ENCODE measurements at regions not wholly inside any gene's neighbourhood (a gene's known extent, or its start where the extent isn't known, plus 50 kb on each side); places are given as distances from the start of the nearest gene placed in this dataset.

- TF ChIP-seq POLR2A (IDR thresholded peaks at IDR 0.05; ENCODE audit: low read depth, low read length) (no peak), TAF1 (IDR thresholded peaks at IDR 0.05; ENCODE audit: low read depth, low read length) (no peak)
- FAIRE-seq, result no peak
- DNase-seq (ENCODE audit: insufficient read length, low spot score), result no peak
These were observed 252.3 kb upstream of the WDFY3 start for GRCh38 chr4:85218756-85219155.

GRCh38 chr4:85221606-85222005 is 253.3 kb upstream of the ARHGAP24 start:
- no peak for FAIRE-seq

GRCh38 chr4:85222561-85222960 is 252.4 kb upstream of the ARHGAP24 start:
- FAIRE-seq, result no peak
- DNase-seq (ENCODE audit: insufficient read length, low spot score), result no peak

More at GRCh38 chr4:85221606-85222005, 253.3 kb upstream of the ARHGAP24 start:
- TF ChIP-seq POLR2AphosphoS5 (IDR thresholded peaks at IDR 0.05; ENCODE audit: low read depth, low read length) (no peak), POLR2A (IDR thresholded peaks at IDR 0.05; ENCODE audit: low read depth, low read length) (no peak), TAF1 (IDR thresholded peaks at IDR 0.05; ENCODE audit: low read depth, low read length) (no peak), POU2F2 (IDR thresholded peaks at IDR 0.05; ENCODE audit: low read depth, low read length) (no peak), PAX5 (IDR thresholded peaks at IDR 0.05; ENCODE audit: insufficient read depth, low read length, severe bottlenecking) (no peak), SPI1 (IDR thresholded peaks at IDR 0.05; ENCODE audit: low read depth, low read length) (no peak)
- no peak for DNase-seq (ENCODE audit: insufficient read length, low spot score)

GRCh38 chr4:85228264-85228663 is 246.7 kb upstream of the ARHGAP24 start:
- FAIRE-seq (no peak), DNase-seq (ENCODE audit: insufficient read length, low spot score) (no peak)
- TF ChIP-seq PAX5 (IDR thresholded peaks at IDR 0.05; ENCODE audit: insufficient read depth, low read length, severe bottlenecking) (no peak), POLR2A (IDR thresholded peaks at IDR 0.05; ENCODE audit: low read depth, low read length) (no peak), POU2F2 (IDR thresholded peaks at IDR 0.05; ENCODE audit: low read depth, low read length) (no peak)

More at GRCh38 chr4:85222561-85222960, 252.4 kb upstream of the ARHGAP24 start:
- TF ChIP-seq PAX5 (IDR thresholded peaks at IDR 0.05; ENCODE audit: insufficient read depth, low read length, severe bottlenecking), result no peak
- TF ChIP-seq POU2F2 (IDR thresholded peaks at IDR 0.05; ENCODE audit: low read depth, low read length), result no peak
- no peak for TF ChIP-seq POLR2AphosphoS5 (IDR thresholded peaks at IDR 0.05; ENCODE audit: low read depth, low read length)
- no peak for TF ChIP-seq TAF1 (IDR thresholded peaks at IDR 0.05; ENCODE audit: low read depth, low read length)
- TF ChIP-seq SPI1 (IDR thresholded peaks at IDR 0.05; ENCODE audit: low read depth, low read length), result no peak
- TF ChIP-seq POLR2A (IDR thresholded peaks at IDR 0.05; ENCODE audit: low read depth, low read length), result no peak

GRCh38 chr4:85233516-85233915 is 241.4 kb upstream of the ARHGAP24 start:
- FAIRE-seq, result no peak
- DNase-seq (ENCODE audit: insufficient read length, low spot score), result no peak
- TF ChIP-seq POLR2AphosphoS5 (IDR thresholded peaks at IDR 0.05; ENCODE audit: low read depth, low read length), result no peak
- no peak for TF ChIP-seq SPI1 (IDR thresholded peaks at IDR 0.05; ENCODE audit: low read depth, low read length)
- no peak for TF ChIP-seq POU2F2 (IDR thresholded peaks at IDR 0.05; ENCODE audit: low read depth, low read length)
- TF ChIP-seq PAX5 (IDR thresholded peaks at IDR 0.05; ENCODE audit: insufficient read depth, low read length, severe bottlenecking), result no peak
- no peak for TF ChIP-seq TAF1 (IDR thresholded peaks at IDR 0.05; ENCODE audit: low read depth, low read length)
- no peak for TF ChIP-seq POLR2A (IDR thresholded peaks at IDR 0.05; ENCODE audit: low read depth, low read length)

- no peak for FAIRE-seq
- no peak for DNase-seq (ENCODE audit: insufficient read length, low spot score)
- no peak for TF ChIP-seq TAF1 (IDR thresholded peaks at IDR 0.05; ENCODE audit: low read depth, low read length)
- TF ChIP-seq SPI1 (IDR thresholded peaks at IDR 0.05; ENCODE audit: low read depth, low read length), result no peak
- TF ChIP-seq POU2F2 (IDR thresholded peaks at IDR 0.05; ENCODE audit: low read depth, low read length), result no peak
- no peak for TF ChIP-seq PAX5 (IDR thresholded peaks at IDR 0.05; ENCODE audit: insufficient read depth, low read length, severe bottlenecking)
- no peak for TF ChIP-seq POLR2AphosphoS5 (IDR thresholded peaks at IDR 0.05; ENCODE audit: low read depth, low read length)
- no peak for TF ChIP-seq POLR2A (IDR thresholded peaks at IDR 0.05; ENCODE audit: low read depth, low read length)
These were observed 231.1 kb upstream of the ARHGAP24 start for GRCh38 chr4:85243857-85244256.

GRCh38 chr4:85244638-85245037 is 230.3 kb upstream of the ARHGAP24 start:
- TF ChIP-seq POLR2A (IDR thresholded peaks at IDR 0.05; ENCODE audit: low read depth, low read length) (no peak), PAX5 (IDR thresholded peaks at IDR 0.05; ENCODE audit: insufficient read depth, low read length, severe bottlenecking) (no peak), SPI1 (IDR thresholded peaks at IDR 0.05; ENCODE audit: low read depth, low read length) (no peak), POU2F2 (IDR thresholded peaks at IDR 0.05; ENCODE audit: low read depth, low read length) (no peak), TAF1 (IDR thresholded peaks at IDR 0.05; ENCODE audit: low read depth, low read length) (no peak), POLR2AphosphoS5 (IDR thresholded peaks at IDR 0.05; ENCODE audit: low read depth, low read length) (no peak)
- no peak for FAIRE-seq
- DNase-seq (ENCODE audit: insufficient read length, low spot score), result no peak

- no peak for FAIRE-seq
- TF ChIP-seq PAX5 (IDR thresholded peaks at IDR 0.05; ENCODE audit: insufficient read depth, low read length, severe bottlenecking), result no peak
- no peak for TF ChIP-seq SPI1 (IDR thresholded peaks at IDR 0.05; ENCODE audit: low read depth, low read length)
- TF ChIP-seq POLR2AphosphoS5 (IDR thresholded peaks at IDR 0.05; ENCODE audit: low read depth, low read length), result no peak
- no peak for TF ChIP-seq POU2F2 (IDR thresholded peaks at IDR 0.05; ENCODE audit: low read depth, low read length)
- TF ChIP-seq POLR2A (IDR thresholded peaks at IDR 0.05; ENCODE audit: low read depth, low read length), result no peak
- no peak for TF ChIP-seq TAF1 (IDR thresholded peaks at IDR 0.05; ENCODE audit: low read depth, low read length)
- no peak for DNase-seq (ENCODE audit: insufficient read length, low spot score)
These were observed 228.9 kb upstream of the ARHGAP24 start for GRCh38 chr4:85246055-85246454.

- no peak for FAIRE-seq
- no peak for DNase-seq (ENCODE audit: insufficient read length, low spot score)
- TF ChIP-seq POLR2A (IDR thresholded peaks at IDR 0.05; ENCODE audit: low read depth, low read length) (no peak), POU2F2 (IDR thresholded peaks at IDR 0.05; ENCODE audit: low read depth, low read length) (no peak), TAF1 (IDR thresholded peaks at IDR 0.05; ENCODE audit: low read depth, low read length) (no peak), PAX5 (IDR thresholded peaks at IDR 0.05; ENCODE audit: insufficient read depth, low read length, severe bottlenecking) (no peak), SPI1 (IDR thresholded peaks at IDR 0.05; ENCODE audit: low read depth, low read length) (no peak), POLR2AphosphoS5 (IDR thresholded peaks at IDR 0.05; ENCODE audit: low read depth, low read length) (no peak)
These were observed 224.1 kb upstream of the ARHGAP24 start for GRCh38 chr4:85250852-85251251.

GRCh38 chr4:85257817-85258370 is 217.1 kb upstream of the ARHGAP24 start:
- no peak for FAIRE-seq
- DNase-seq (ENCODE audit: insufficient read length, low spot score), result no peak
- TF ChIP-seq POLR2AphosphoS5 (IDR thresholded peaks at IDR 0.05; ENCODE audit: low read depth, low read length) (no peak), TAF1 (IDR thresholded peaks at IDR 0.05; ENCODE audit: low read depth, low read length) (no peak), POU2F2 (IDR thresholded peaks at IDR 0.05; ENCODE audit: low read depth, low read length) (no peak), POLR2A (IDR thresholded peaks at IDR 0.05; ENCODE audit: low read depth, low read length) (no peak), PAX5 (IDR thresholded peaks at IDR 0.05; ENCODE audit: insufficient read depth, low read length, severe bottlenecking) (no peak), SPI1 (IDR thresholded peaks at IDR 0.05; ENCODE audit: low read depth, low read length) (no peak)

Data from GM12891 (cell line).